Body of pancreas (tissue), 4 donors: ENCODE measurements at regions not wholly inside any gene's neighbourhood (a gene's known extent, or its start where the extent isn't known, plus 50 kb on each side); places are given as distances from the start of the nearest gene placed in this dataset.

Experiments
- POLR2A ChIP-seq, 3 donors: fragments of 450-650 bp; IDR thresholded peaks; one replicate each; pipeline ENCODE4 v1.6.1; 2016; ENCODE audit warnings: antibody characterized with exemption in 3 of 3, mild to moderate bottlenecking in 2 of 3
- TF ChIP-seq, protein P1 (sequence below), 7 experiments: fragments of 450-650 bp in 4 of 7; fragments of 200-600 bp in 3 of 7; sonication (generic) in 3 of 7; IDR thresholded peaks; one replicate each; pipeline ENCODE4 v1.5.1; 2016 to 2019; ENCODE audit warnings: antibody characterized with exemption in 7 of 7

DNA sequence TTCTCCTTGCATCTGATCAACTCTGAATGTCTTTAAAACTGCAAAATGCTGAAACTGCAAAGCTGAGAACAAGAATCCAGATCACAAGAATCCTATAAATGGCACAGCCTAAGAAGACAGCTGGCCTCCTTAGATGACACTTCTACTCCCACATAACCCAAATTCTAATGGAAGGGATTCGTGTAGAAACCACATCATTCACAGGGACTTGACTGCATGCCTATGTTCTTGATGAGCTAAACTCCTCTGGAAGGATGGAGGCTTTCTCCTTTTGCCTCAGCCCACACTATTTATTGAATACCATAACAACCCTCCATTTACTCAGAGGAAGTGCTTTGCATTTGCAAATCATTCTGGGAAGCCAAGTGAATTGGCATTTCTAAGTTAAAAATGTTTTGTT is 252.5 kb upstream of the VWC2 start:
- no peak for TF ChIP-seq POLR2A (IDR thresholded peaks at IDR 0.05)
- TF ChIP-seq, protein P1, sequence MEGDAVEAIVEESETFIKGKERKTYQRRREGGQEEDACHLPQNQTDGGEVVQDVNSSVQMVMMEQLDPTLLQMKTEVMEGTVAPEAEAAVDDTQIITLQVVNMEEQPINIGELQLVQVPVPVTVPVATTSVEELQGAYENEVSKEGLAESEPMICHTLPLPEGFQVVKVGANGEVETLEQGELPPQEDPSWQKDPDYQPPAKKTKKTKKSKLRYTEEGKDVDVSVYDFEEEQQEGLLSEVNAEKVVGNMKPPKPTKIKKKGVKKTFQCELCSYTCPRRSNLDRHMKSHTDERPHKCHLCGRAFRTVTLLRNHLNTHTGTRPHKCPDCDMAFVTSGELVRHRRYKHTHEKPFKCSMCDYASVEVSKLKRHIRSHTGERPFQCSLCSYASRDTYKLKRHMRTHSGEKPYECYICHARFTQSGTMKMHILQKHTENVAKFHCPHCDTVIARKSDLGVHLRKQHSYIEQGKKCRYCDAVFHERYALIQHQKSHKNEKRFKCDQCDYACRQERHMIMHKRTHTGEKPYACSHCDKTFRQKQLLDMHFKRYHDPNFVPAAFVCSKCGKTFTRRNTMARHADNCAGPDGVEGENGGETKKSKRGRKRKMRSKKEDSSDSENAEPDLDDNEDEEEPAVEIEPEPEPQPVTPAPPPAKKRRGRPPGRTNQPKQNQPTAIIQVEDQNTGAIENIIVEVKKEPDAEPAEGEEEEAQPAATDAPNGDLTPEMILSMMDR (IDR thresholded peaks at IDR 0.05) = no peak
